ENCODE measurements at regions not wholly inside any gene's neighbourhood (a gene's known extent, or its start where the extent isn't known, plus 50 kb on each side); places are given as distances from the start of the nearest gene placed in this dataset.

- no peak for TF ChIP-seq POLR2A (IDR thresholded peaks at IDR 0.05; ENCODE audit: extremely low read depth, insufficient read length)
- TF ChIP-seq, protein P1, sequence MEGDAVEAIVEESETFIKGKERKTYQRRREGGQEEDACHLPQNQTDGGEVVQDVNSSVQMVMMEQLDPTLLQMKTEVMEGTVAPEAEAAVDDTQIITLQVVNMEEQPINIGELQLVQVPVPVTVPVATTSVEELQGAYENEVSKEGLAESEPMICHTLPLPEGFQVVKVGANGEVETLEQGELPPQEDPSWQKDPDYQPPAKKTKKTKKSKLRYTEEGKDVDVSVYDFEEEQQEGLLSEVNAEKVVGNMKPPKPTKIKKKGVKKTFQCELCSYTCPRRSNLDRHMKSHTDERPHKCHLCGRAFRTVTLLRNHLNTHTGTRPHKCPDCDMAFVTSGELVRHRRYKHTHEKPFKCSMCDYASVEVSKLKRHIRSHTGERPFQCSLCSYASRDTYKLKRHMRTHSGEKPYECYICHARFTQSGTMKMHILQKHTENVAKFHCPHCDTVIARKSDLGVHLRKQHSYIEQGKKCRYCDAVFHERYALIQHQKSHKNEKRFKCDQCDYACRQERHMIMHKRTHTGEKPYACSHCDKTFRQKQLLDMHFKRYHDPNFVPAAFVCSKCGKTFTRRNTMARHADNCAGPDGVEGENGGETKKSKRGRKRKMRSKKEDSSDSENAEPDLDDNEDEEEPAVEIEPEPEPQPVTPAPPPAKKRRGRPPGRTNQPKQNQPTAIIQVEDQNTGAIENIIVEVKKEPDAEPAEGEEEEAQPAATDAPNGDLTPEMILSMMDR (IDR thresholded peaks at IDR 0.05; ENCODE audit: low read depth, low read length), result no peak
These were observed 910.3 kb downstream of the CCSER2 start for GRCh38 chr10:85238676-85239075.
